Activated naive CD4-positive, alpha-beta T cell treated with anti-CD3 and anti-CD28 coated beads, Interleukin-2, amount 10 ng/mL, durations not matched to agents 7 days and 5 days (primary cell): ENCODE measurements at regions not wholly inside any gene's neighbourhood (a gene's known extent, or its start where the extent isn't known, plus 50 kb on each side); places are given as distances from the start of the nearest gene placed in this dataset.
"Not testable (repeated sequence)": the region's sequence is repeated elsewhere in the genome, so short reads cannot be mapped to it uniquely, and the experiment has no call there.

Experiments
- CTCF ChIA-PET: fragments of 350-600 bp; sonication (Branson Sonifier 250); formaldehyde crosslinking; loops from one replicate; lab custom pipeline; 2021; ENCODE audit warnings: antibody characterized with exemption; lab: Charles Lee
- DNase-seq: peaks from one replicate; pipeline ENCODE4 v3.0.0-alpha.2; 2020
- H3K27ac Mint-ChIP-seq: one replicate; pipeline ENCODE4 v1.8.0; 2021; ENCODE audit warnings: mild to moderate bottlenecking, moderate library complexity, mixed read lengths
- H3K27me3 Mint-ChIP-seq: one replicate; pipeline ENCODE4 v1.8.0; 2021; ENCODE audit warnings: mild to moderate bottlenecking, mixed read lengths
- H3K36me3 Mint-ChIP-seq: one replicate; pipeline ENCODE4 v1.8.0; 2021; ENCODE audit warnings: mixed read lengths
- H3K4me1 Mint-ChIP-seq: one replicate; pipeline ENCODE4 v1.8.0; 2021; ENCODE audit warnings: mixed read lengths
- H3K4me3 Mint-ChIP-seq: one replicate; pipeline ENCODE4 v1.8.0; 2021; ENCODE audit warnings: mild to moderate bottlenecking, moderate library complexity, mixed read lengths
- H3K9me3 Mint-ChIP-seq: one replicate; pipeline ENCODE4 v1.8.0; 2021; ENCODE audit warnings: mixed read lengths

GRCh38 chrX:102858826-102859549, 78.1 kb upstream of the RAB40AL start:
- H3K27ac Mint-ChIP-seq, CTCF ChIA-PET: not testable (repeated sequence)

DNA sequence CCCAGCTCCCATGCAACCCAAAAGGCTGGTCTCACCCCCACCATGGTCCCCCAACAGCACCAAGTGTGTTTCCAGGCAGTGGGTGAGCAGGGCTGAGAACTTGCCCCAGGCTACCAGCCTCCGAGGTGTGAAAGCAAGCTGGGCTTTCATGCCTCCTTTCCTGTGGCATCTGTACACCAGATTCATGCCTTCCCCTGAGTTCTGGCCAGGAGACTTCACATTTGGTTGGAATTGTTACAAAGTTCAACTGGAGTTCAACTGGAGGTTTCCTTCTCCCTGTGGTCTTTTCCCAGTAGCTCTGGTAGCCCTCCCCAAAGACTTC, 77.6 kb upstream of the RAB40AL start:
- no peak for DNase-seq
- H3K27me3 Mint-ChIP-seq = no peaks in the 10 kb centered on the region
- no peak overlapping the region for H3K4me3 Mint-ChIP-seq
- H3K27ac Mint-ChIP-seq = no peak overlapping the region
- no peaks in the 10 kb centered on the region for H3K36me3 Mint-ChIP-seq
- no peaks in the 10 kb centered on the region for H3K9me3 Mint-ChIP-seq
- CTCF ChIA-PET = no interaction called here
- H3K4me1 Mint-ChIP-seq = no peaks in the 10 kb centered on the region

More at GRCh38 chrX:102858826-102859549, 78.1 kb upstream of the RAB40AL start:
- not testable (repeated sequence) for H3K9me3 Mint-ChIP-seq, H3K36me3 Mint-ChIP-seq, H3K4me3 Mint-ChIP-seq, H3K4me1 Mint-ChIP-seq, H3K27me3 Mint-ChIP-seq, DNase-seq

GRCh38 chrX:102860235-102860634, 76.8 kb upstream of the RAB40AL start:
- H3K4me3 Mint-ChIP-seq = no peak overlapping the region
- H3K27ac Mint-ChIP-seq = no peak overlapping the region
- DNase-seq = no peak
- no peaks in the 10 kb centered on the region for H3K9me3 Mint-ChIP-seq
- CTCF ChIA-PET = no interaction called here
- H3K36me3 Mint-ChIP-seq = peaks cover 3% of the 10 kb centered on the region
- no peaks in the 10 kb centered on the region for H3K4me1 Mint-ChIP-seq
- H3K27me3 Mint-ChIP-seq = no peaks in the 10 kb centered on the region

DNA sequence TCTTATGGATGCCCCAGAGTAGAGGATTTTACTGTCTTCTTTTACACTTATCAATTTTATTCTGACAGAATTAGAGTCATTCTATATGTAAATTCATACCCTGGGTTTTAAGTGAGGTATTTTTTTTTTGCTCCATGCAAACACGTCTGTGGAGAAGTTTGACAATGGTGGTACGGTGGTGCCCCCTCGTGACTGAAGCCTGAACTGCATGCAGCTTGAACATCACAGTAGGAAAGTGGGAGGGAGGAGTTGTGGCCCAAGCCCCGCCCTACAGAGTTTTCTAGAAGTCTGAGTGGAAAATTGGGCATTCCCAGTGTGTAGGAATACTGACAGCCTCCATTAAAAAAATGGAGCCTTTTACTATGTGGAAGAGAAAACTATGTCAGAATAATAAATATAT, 73.3 kb upstream of the RAB40AL start:
- Mint-ChIP-seq H3K27ac (no peak overlapping the region), H3K4me3 (no peak overlapping the region)
- CTCF ChIA-PET = interaction anchor here (0.5 to 0.7 kb wide), 4 partner anchors 92 to 347 kb away, joined by 3 to 7 read pairs (median 3); no protein-coding TSS in a partner anchor

DNA sequence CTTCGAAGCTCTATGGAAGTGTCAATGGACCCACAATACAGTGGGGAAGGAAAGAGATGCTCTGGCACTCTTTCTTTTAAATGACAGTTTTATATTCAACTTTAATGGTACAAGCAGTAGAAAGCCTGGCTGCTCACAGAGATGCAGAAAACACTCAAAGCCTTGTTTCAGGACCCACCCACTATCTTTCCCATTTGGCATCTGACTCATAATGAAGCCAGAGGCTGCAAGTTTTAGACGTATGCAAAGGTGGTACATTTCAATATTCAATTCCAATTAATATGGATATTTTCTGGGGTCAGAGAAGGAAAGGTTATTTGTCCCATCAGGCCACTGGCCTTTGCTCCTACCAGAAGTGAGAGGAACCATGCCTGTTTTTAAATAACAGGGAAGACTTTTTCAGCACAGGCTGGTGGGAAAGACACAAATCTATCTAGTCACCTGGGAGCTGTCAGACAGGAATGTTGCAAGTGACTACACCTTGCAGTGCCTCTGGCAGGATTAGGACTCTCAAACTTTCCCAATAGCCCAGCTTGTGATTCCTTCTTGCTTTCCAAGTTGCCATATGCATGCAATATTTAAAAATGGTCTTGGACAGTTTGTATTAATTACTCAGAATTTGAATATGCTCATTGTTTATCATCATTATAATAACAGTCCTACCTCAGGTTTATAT, 70.0 kb upstream of the RAB40AL start:
- H3K4me3 Mint-ChIP-seq = no peak overlapping the region
- no peak overlapping the region for H3K27ac Mint-ChIP-seq
- peaks cover 5% of the 10 kb centered on the region for H3K36me3 Mint-ChIP-seq
- no peaks in the 10 kb centered on the region for H3K27me3 Mint-ChIP-seq
- no peaks in the 10 kb centered on the region for H3K4me1 Mint-ChIP-seq
- CTCF ChIA-PET = interaction anchor here (0.7 kb wide), 1 partner anchor 1270 kb away, joined by 3 read pairs; no protein-coding TSS in a partner anchor
- no peak for DNase-seq
- H3K9me3 Mint-ChIP-seq = no peaks in the 10 kb centered on the region

More for the DNA sequence above, 73.3 kb upstream of the RAB40AL start:
- Mint-ChIP-seq H3K27me3 (no peaks in the 10 kb centered on the region), H3K4me1 (no peaks in the 10 kb centered on the region), H3K9me3 (no peaks in the 10 kb centered on the region), H3K36me3 (peaks cover 4% of the 10 kb centered on the region)
- peak; percentile 85 for DNase-seq

DNA sequence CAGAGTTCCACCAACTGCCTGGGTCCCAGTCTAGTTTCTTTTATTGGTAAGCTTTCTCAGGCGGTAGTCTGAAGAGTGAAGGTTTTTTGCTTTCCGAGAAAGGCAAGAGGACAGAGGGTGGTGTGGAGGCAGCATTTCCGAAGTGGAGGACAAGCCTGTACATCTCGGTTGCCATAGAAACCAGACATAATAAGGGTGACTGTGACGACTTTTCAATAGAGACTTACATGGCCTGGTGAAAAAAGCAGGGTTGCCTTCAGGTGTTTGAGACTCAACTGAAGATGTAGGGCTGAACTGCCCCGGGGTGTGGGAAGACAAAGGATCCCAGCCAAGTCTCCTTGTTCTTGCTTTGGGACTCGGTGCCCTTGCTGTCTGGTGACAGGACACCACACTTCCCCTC, 53.6 kb upstream of the RAB40AL start:
- no peak overlapping the region for H3K4me3 Mint-ChIP-seq
- CTCF ChIA-PET = no interaction called here
- no peaks in the 10 kb centered on the region for H3K27me3 Mint-ChIP-seq
- no peaks in the 10 kb centered on the region for H3K36me3 Mint-ChIP-seq
- DNase-seq = no peak
- H3K9me3 Mint-ChIP-seq = no peaks in the 10 kb centered on the region
- H3K27ac Mint-ChIP-seq = no peak overlapping the region
- H3K4me1 Mint-ChIP-seq = no peaks in the 10 kb centered on the region
